HCT116 (cell line): ENCODE measurements at regions not wholly inside any gene's neighbourhood (a gene's known extent, or its start where the extent isn't known, plus 50 kb on each side); places are given as distances from the start of the nearest gene placed in this dataset.
"Not testable (repeated sequence)": the region's sequence is repeated elsewhere in the genome, so short reads cannot be mapped to it uniquely, and the experiment has no call there.

Experiments used
- ATAC-seq: fragments of 200-7000 bp; cut with Tn5 transposase; 2 replicates; pipeline ENCODE4 v1.9.1; 2020; ENCODE audit warnings: mild to moderate bottlenecking, moderate library complexity
- BruUV-seq: library from RNA; stranded (reverse); fragments of 400-500 nt; replicated peaks from 2 replicates; lab custom pipeline; 2021; lab: Mats Ljungman, UMichigan
- CTCF ChIA-PET: fragments of 300-600 bp; sonication (Branson Sonifier 250); formaldehyde crosslinking; loops from one replicate; lab custom pipeline; 2021; ENCODE audit warnings: antibody characterized with exemption; lab: Charles Lee
- POLR2A ChIA-PET: fragments of 300-600, 350-600 bp; sonication (Branson Sonifier 250); formaldehyde crosslinking; loops from one replicate; lab custom pipeline; 2021; ENCODE audit warnings: antibody characterized with exemption; lab: Charles Lee
- RAD21 ChIA-PET, 2 experiments: fragments of 300-600 bp; sonication (Branson Sonifier 250); formaldehyde crosslinking; loops; one replicate each; lab custom pipeline; 2023; ENCODE audit warnings: low total read pairs in 2 of 2; ENCODE audit not compliant: uncharacterized antibody in 2 of 2, unreplicated experiment in 2 of 2, low non-redundant PET in 1 of 2; lab: Charles Lee
- DNase-seq: peaks from one replicate; pipeline ENCODE4 v3.0.0-alpha.2; 2010; ENCODE audit warnings: low read depth, low spot score
- H2AFZ ChIP-seq: fragments of 200-600 bp; shearing (Covaris generic), sonication (generic); 2 replicates; pipeline ENCODE4 v1.6.1; 2017; ENCODE audit warnings: low read depth, mixed run types, mixed read lengths, antibody characterized with exemption, low read length; ENCODE audit not compliant: poor library complexity, severe bottlenecking
- H3K27ac ChIP-seq: 2 replicates; pipeline ENCODE4 v1.5.1; 2012; ENCODE audit warnings: low read depth, low read length
- H3K27me3 ChIP-seq: fragments of 200-600 bp; sonication (generic); 2 replicates; pipeline ENCODE4 v1.6.1; 2016; ENCODE audit warnings: mixed run types, low read length, mixed read lengths; ENCODE audit not compliant: insufficient read depth
- H3K36me3 ChIP-seq, 2 experiments: fragments of 200-500 bp in 1 of 2; fragments of 200-600 bp in 1 of 2; sonication (Bioruptor generic) in 1 of 2; sonication (generic) in 1 of 2; 2 replicates each; pipeline versions ENCODE4 v1.5.1 to v1.6.1; 2014 to 2016; ENCODE audit warnings: low read length in 2 of 2, inconsistent platforms in 1 of 2, mixed read lengths in 1 of 2, mixed run types in 1 of 2; ENCODE audit not compliant: insufficient read depth in 2 of 2, control insufficient read depth in 1 of 2
- H3K4me1 ChIP-seq, 2 experiments: fragments of 200-600 bp in 1 of 2; sonication (generic) in 1 of 2; 2 replicates each; pipeline versions ENCODE4 v1.5.1 to v1.6.1; 2012 to 2017; ENCODE audit warnings: low read length in 2 of 2, inconsistent platforms in 1 of 2, mild to moderate bottlenecking in 1 of 2, mixed read lengths in 1 of 2, mixed run types in 1 of 2, moderate library complexity in 1 of 2; ENCODE audit not compliant: insufficient read depth in 2 of 2, control insufficient read depth in 1 of 2
- H3K4me2 ChIP-seq: fragments of 200-600 bp; sonication (generic); 2 replicates; pipeline ENCODE4 v1.6.1; 2017; ENCODE audit warnings: mixed run types, low read length, mixed read lengths
- H3K4me3 ChIP-seq, 2 experiments: fragments of 200-600 bp in 1 of 2; sonication (generic) in 1 of 2; replicated peaks in 1 of 2; 2 replicates each; pipeline ENCODE4 v1.5.1; 2011 to 2016; ENCODE audit warnings: low read length in 2 of 2, control low read depth in 1 of 2, low read depth in 1 of 2, mild to moderate bottlenecking in 1 of 2, mixed read lengths in 1 of 2, mixed run types in 1 of 2
- H3K79me2 ChIP-seq: fragments of 200-600 bp; sonication (generic); 2 replicates; pipeline ENCODE4 v1.6.1; 2017; ENCODE audit warnings: mild to moderate bottlenecking, mixed run types, low read length, moderate library complexity, mixed read lengths; ENCODE audit not compliant: insufficient read depth
- H3K9ac ChIP-seq: fragments of 200-600 bp; sonication (generic); 2 replicates; pipeline ENCODE4 v1.6.1; 2016; ENCODE audit warnings: low read length, mixed read lengths
- H3K9me2 ChIP-seq: fragments of 200-600 bp; sonication (generic), shearing (Covaris generic); 2 replicates; pipeline ENCODE4 v1.6.1; 2017; ENCODE audit warnings: mixed run types, mild to moderate bottlenecking, moderate library complexity; ENCODE audit not compliant: insufficient read depth
- H3K9me3 ChIP-seq, 2 experiments: fragments of 200-500 bp in 1 of 2; fragments of 200-600 bp in 1 of 2; sonication (Bioruptor generic) in 1 of 2; sonication (generic) in 1 of 2; 2 replicates each; pipeline ENCODE4 v1.6.1; 2014 to 2017; ENCODE audit warnings: low read length in 2 of 2, mixed read lengths in 2 of 2, inconsistent platforms in 1 of 2, low read depth in 1 of 2, mild to moderate bottlenecking in 1 of 2, mixed run types in 1 of 2, moderate library complexity in 1 of 2; ENCODE audit not compliant: control insufficient read depth in 1 of 2, insufficient read depth in 1 of 2
- H4K20me1 ChIP-seq: fragments of 200-600 bp; sonication (generic), shearing (Covaris generic); 2 replicates; pipeline ENCODE4 v1.6.1; 2017; ENCODE audit warnings: mixed run types, mild to moderate bottlenecking, moderate library complexity; ENCODE audit not compliant: insufficient read depth
- CBX3 ChIP-seq: IDR thresholded peaks from 2 replicates; pipeline ENCODE4 v1.6.1; 2012; ENCODE audit warnings: low read depth
- CEBPB ChIP-seq: IDR thresholded peaks from 2 replicates; pipeline ENCODE4 v1.6.1; 2012; ENCODE audit warnings: low read depth
- CTCF ChIP-seq, 3 experiments: fragments of 200-600 bp in 1 of 3; sonication (generic) in 1 of 3; IDR thresholded peaks in 2 of 3; conservative IDR thresholded peaks in 1 of 3; 2 replicates each; pipeline ENCODE4 v1.5.1; 2012 to 2017; ENCODE audit warnings: low read depth in 2 of 3, low read length in 2 of 3, antibody characterized with exemption in 1 of 3, borderline replicate concordance in 1 of 3, control low read depth in 1 of 3, mild to moderate bottlenecking in 1 of 3, mixed read lengths in 1 of 3, mixed run types in 1 of 3, moderate library complexity in 1 of 3; ENCODE audit not compliant: insufficient read depth in 1 of 3
- EZH2phosphoT487 ChIP-seq: fragments of 200-600 bp; IDR thresholded peaks from 2 replicates; pipeline ENCODE4 v1.6.1; 2018; ENCODE audit warnings: antibody characterized with exemption, borderline replicate concordance
- JUND ChIP-seq: IDR thresholded peaks from 2 replicates; pipeline ENCODE4 v1.6.1; 2012
- MAX ChIP-seq: IDR thresholded peaks from 2 replicates; pipeline ENCODE4 v1.6.1; 2012
- POLR2AphosphoS5 ChIP-seq: IDR thresholded peaks from 2 replicates; pipeline ENCODE4 v1.6.1; 2011; ENCODE audit warnings: mild to moderate bottlenecking, low read depth, low read length, moderate library complexity
- SRF ChIP-seq: IDR thresholded peaks from 2 replicates; pipeline ENCODE4 v1.6.1; 2012; ENCODE audit warnings: low read depth
- YY1 ChIP-seq: IDR thresholded peaks from 2 replicates; pipeline ENCODE4 v1.6.1; 2011; ENCODE audit warnings: low read length, low read depth, moderate library complexity, mild to moderate bottlenecking; ENCODE audit not compliant: insufficient replicate concordance; ENCODE audit errors: extremely low read depth
- ZFX ChIP-seq: fragments of 450-650 bp; IDR thresholded peaks from 2 replicates; pipeline ENCODE4 v1.6.1; 2017
- intact Hi-C: fragments of 100-400 bp; cut with micrococcal nuclease; formaldehyde crosslinking; loops from 2 replicates; pipeline ENCODE4 v1.10.0; 2022

- POLR2A ChIA-PET, H3K27me3 ChIP-seq, H3K9me2 ChIP-seq, H3K9ac ChIP-seq, H3K4me3 ChIP-seq, intact Hi-C loops, H3K27ac ChIP-seq, H3K9me3 ChIP-seq, ATAC-seq, DNase-seq, BruUV-seq, H3K36me3 ChIP-seq, H3K4me2 ChIP-seq, RAD21 ChIA-PET, H4K20me1 ChIP-seq, CTCF ChIA-PET, H3K4me1 ChIP-seq, H2AFZ ChIP-seq: not testable (repeated sequence)
- H3K79me2 ChIP-seq = peaks cover 44% of the 10 kb centered on the region
Observed at GRCh38 chrY:7280151-7280740, 368.7 kb upstream of the AMELY start.

- peak overlapping the region; percentile 41 to 54 for H3K4me3 ChIP-seq
- H3K36me3 ChIP-seq = no peaks in the 10 kb centered on the region
- H3K27ac ChIP-seq = no peak overlapping the region
- no peak overlapping the region for H2AFZ ChIP-seq
- TF ChIP-seq CBX3 = no peak
- TF ChIP-seq JUND = no peak
- no peak for TF ChIP-seq CTCF (IDR thresholded peaks at IDR 0.05 in 2 of 3, conservative IDR thresholded peaks at IDR 0.05 in 1 of 3; ENCODE audit: borderline replicate concordance in 1 of 3, insufficient read depth in 1 of 3, low read depth in 2 of 3, low read length in 2 of 3)
- no peak for TF ChIP-seq CEBPB
- no peak for TF ChIP-seq SRF
- TF ChIP-seq EZH2phosphoT487 = no peak
- no peak for TF ChIP-seq ZFX
- no peak for TF ChIP-seq YY1
- no peak for TF ChIP-seq MAX
- TF ChIP-seq POLR2AphosphoS5 = no peak
- H3K27me3 ChIP-seq = no peaks in the 10 kb centered on the region
- no peaks in the 10 kb centered on the region for H3K4me1 ChIP-seq
- H3K9me3 ChIP-seq = no peaks in the 10 kb centered on the region
- H3K79me2 ChIP-seq = peaks cover 46% of the 10 kb centered on the region
- no peak overlapping the region for H3K9ac ChIP-seq
- H3K9me2 ChIP-seq = no peaks in the 10 kb centered on the region
- H3K4me2 ChIP-seq = peak overlapping the region; percentile 49
- no TSS peak for BruUV-seq
- ChIA-PET RAD21 (no interaction called here), CTCF (no interaction called here), POLR2A (no interaction called here)
- no peaks in the 10 kb centered on the region for H4K20me1 ChIP-seq
- no peak for ATAC-seq
- DNase-seq = no peak
- intact Hi-C loops = no loop called here
Observed at GRCh38 chrY:7275751-7276150, 364.2 kb upstream of the AMELY start.
